Dedifferentiated amniotic fluid mesenchymal stem cell (primary cell): ENCODE measurements at regions not wholly inside any gene's neighbourhood (a gene's known extent, or its start where the extent isn't known, plus 50 kb on each side); places are given as distances from the start of the nearest gene placed in this dataset.
"Not testable (repeated sequence)": the region's sequence is repeated elsewhere in the genome, so short reads cannot be mapped to it uniquely, and the experiment has no call there.

Experiments used
- DNase-seq: peaks from one replicate; pipeline ENCODE4 v3.0.0-alpha.2; 2016; ENCODE audit errors: extremely low spot score

GRCh38 chr10:76815505-76815904 is 822.1 kb downstream of the KCNMA1 start:
- DNase-seq: not testable (repeated sequence)

- no peak for DNase-seq
These were observed 826.2 kb downstream of the KCNMA1 start for GRCh38 chr10:76811430-76811829.

- DNase-seq: no peak
These were observed 849.2 kb downstream of the KCNMA1 start for GRCh38 chr10:76788452-76788811.

GRCh38 chr10:76787746-76788451 is 849.7 kb downstream of the KCNMA1 start:
- DNase-seq: no peak

- no peak for DNase-seq
These were observed 851.0 kb downstream of the KCNMA1 start for GRCh38 chr10:76786504-76787072.

- DNase-seq: no peak
These were observed 853.5 kb downstream of the KCNMA1 start for GRCh38 chr10:76784076-76784475.

- no peak for DNase-seq
These were observed 857.8 kb downstream of the KCNMA1 start for GRCh38 chr10:76779796-76780301.

GRCh38 chr10:76778914-76779795 is 858.5 kb downstream of the KCNMA1 start:
- peak; percentile 78 for DNase-seq

GRCh38 chr10:76774987-76775603 is 862.5 kb downstream of the KCNMA1 start:
- DNase-seq: no peak

GRCh38 chr10:76769582-76769981 is 868.0 kb downstream of the KCNMA1 start:
- no peak for DNase-seq

- DNase-seq: no peak
These were observed 868.4 kb downstream of the KCNMA1 start for GRCh38 chr10:76769161-76769560.

GRCh38 chr10:76766682-76767081 is 870.9 kb downstream of the KCNMA1 start:
- DNase-seq: no peak

- DNase-seq: not testable (repeated sequence)
These were observed 872.7 kb downstream of the KCNMA1 start for GRCh38 chr10:76764921-76765320.

GRCh38 chr10:76764177-76764576 is 873.4 kb downstream of the KCNMA1 start:
- no peak for DNase-seq

GRCh38 chr10:76763376-76763775 is 874.2 kb downstream of the KCNMA1 start:
- DNase-seq: no peak

GRCh38 chr10:76759681-76760080 is 877.9 kb downstream of the KCNMA1 start:
- no peak for DNase-seq

GRCh38 chr10:76743169-76743568 is 894.4 kb downstream of the KCNMA1 start:
- no peak for DNase-seq

- no peak for DNase-seq
These were observed 897.1 kb downstream of the KCNMA1 start for GRCh38 chr10:76740514-76740913.

GRCh38 chr10:76738991-76739390 is 898.6 kb downstream of the KCNMA1 start:
- DNase-seq: no peak

GRCh38 chr10:76736815-76737618 is 900.6 kb downstream of the KCNMA1 start:
- DNase-seq: no peak

GRCh38 chr10:76736392-76736791 is 901.2 kb downstream of the KCNMA1 start:
- no peak for DNase-seq
